K562 (cell line): ENCODE measurements at regions not wholly inside any gene's neighbourhood (a gene's known extent, or its start where the extent isn't known, plus 50 kb on each side); places are given as distances from the start of the nearest gene placed in this dataset.
"Not testable (repeated sequence)": the region's sequence is repeated elsewhere in the genome, so short reads cannot be mapped to it uniquely, and the experiment has no call there.

Experiments
- POLR2A ChIP-seq: fragments of 450-650 bp; conservative IDR thresholded peaks from 2 replicates; pipeline ENCODE4 v1.6.1; 2016
- PRPF4 ChIP-seq: fragments of 200-400 bp; formaldehyde crosslinking; IDR thresholded peaks from one replicate; pipeline ENCODE4 v1.6.1; 2017; ENCODE audit warnings: low read length, low read depth, mild to moderate bottlenecking; ENCODE audit not compliant: insufficient read depth, poor library complexity, severe bottlenecking
- TBP ChIP-seq: optimal IDR thresholded peaks from 2 replicates; pipeline ENCODE3; 2011; ENCODE audit warnings: low read depth, low read length, improper control_type of control experiment
- TCF7 ChIP-seq: sonication (generic); IDR thresholded peaks from 2 replicates; pipeline ENCODE4 v1.6.1; 2016; ENCODE audit warnings: antibody characterized with exemption, borderline replicate concordance
- TFAP4 ChIP-seq: sonication (generic); formaldehyde crosslinking; IDR thresholded peaks from 2 replicates; pipeline ENCODE4 v1.8.0; 2022; ENCODE audit warnings: missing genetic modification reagents, mild to moderate bottlenecking, moderate library complexity, borderline replicate concordance

- TF ChIP-seq TCF7; POLR2A; TBP; TFAP4 (CRISPR knock-in tag); PRPF4: not testable (repeated sequence)
Observed at GRCh38 chr6:86731631-86732030, 205.7 kb upstream of the HTR1E start.
